ENCODE measurements at regions not wholly inside any gene's neighbourhood (a gene's known extent, or its start where the extent isn't known, plus 50 kb on each side); places are given as distances from the start of the nearest gene placed in this dataset.

DNA sequence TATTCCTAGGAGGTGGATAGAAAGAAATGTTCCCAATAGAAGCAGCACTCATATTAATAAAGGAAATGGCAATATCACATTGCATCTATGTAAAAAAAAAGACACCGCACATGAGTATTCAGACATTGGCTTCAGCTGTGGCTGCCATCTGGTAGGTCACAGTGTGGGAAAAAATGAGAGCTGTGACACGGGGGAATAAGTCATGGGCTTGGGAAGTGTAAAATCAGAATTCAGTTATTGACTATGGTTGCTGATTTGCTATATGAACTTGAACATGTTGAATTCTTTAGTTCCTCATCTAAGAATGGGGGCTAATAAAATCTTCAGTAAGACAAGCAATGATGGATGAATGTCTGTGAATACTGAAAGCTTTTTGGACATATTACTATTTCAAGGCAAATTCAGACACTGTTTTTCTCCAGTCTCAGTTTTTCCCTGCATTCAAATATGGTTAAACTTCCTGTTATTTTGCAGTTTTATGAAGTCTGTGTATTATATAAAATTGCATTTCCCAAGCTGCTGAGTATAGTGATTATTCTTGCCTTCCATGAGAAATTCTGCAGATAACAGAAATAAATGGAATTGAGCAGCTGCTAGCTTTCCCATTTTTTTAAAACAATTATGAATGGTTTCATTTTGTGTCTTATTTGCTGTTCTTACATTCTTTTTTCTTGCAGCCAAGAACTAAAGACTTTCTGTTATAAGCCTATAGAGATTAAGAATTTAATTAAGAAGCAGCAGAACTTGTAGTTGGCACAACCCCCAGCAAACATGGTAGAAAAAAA lies 221.0 kb downstream of the ANKRD50 start:
- TF ChIP-seq YY1 (IDR thresholded peaks at IDR 0.05; ENCODE audit: insufficient read depth, insufficient read length) (no peak), ZNF274 (IDR thresholded peaks at IDR 0.05; ENCODE audit: low read depth, low read length) (no peak), SUZ12 (IDR thresholded peaks at IDR 0.05; ENCODE audit: extremely low read depth, insufficient read depth, insufficient read length) (no peak)

Measured in NT2/D1 (cell line).